Stimulated activated CD4-positive, alpha-beta T cell treated with anti-CD3 and anti-CD28 coated beads, Interleukin-15, amount 100 ng/mL, for 48 hours (primary cell): ENCODE measurements at regions not wholly inside any gene's neighbourhood (a gene's known extent, or its start where the extent isn't known, plus 50 kb on each side); places are given as distances from the start of the nearest gene placed in this dataset.
"Not testable (repeated sequence)": the region's sequence is repeated elsewhere in the genome, so short reads cannot be mapped to it uniquely, and the experiment has no call there.

Source experiments
- DNase-seq, 2 donors: peaks; one replicate each; pipeline ENCODE4 v3.0.0-alpha.2; 2020; ENCODE audit warnings: low read depth in 2 of 2

DNA sequence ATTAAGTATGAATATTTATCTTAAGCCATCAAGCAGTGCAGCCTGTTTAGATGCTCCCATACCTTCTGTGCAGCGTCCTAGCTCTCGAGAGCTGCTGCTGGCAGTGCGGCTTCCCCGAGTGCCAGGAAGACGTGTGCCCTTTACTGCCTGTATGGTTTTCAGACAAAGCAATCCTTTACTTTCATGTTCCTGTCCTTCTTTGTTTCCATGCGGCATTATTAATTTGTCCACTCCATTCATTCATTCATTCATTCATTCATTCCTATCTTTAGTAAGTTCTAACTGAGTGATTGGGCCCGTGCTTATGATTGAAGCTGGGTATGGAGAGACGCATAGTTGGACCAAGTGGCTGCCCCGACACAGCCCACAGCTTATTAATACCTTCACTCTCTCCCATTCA, 446.6 kb upstream of the HNRNPA3 start:
- DNase-seq, result no peak

DNA sequence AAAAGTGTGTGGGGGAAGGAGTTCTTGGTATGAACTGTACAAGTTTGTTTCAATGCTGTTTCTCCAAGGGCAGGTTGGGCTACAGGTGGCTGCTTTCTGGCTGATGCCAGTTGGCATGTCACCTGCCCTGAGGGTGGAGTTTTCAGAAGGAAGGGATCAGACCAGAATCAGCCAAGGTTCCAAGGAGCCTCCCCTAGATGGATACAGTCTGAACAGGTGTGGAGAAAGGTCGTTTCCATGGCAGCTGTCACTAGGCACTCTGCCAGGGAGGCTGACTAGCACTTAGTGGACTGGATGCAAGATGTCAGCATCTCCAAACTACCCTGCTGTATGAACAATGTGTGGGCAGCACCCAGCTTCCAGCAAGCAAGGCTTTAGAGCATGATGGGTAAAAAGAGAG, 444.4 kb upstream of the HNRNPA3 start:
- DNase-seq, result no peak

DNA sequence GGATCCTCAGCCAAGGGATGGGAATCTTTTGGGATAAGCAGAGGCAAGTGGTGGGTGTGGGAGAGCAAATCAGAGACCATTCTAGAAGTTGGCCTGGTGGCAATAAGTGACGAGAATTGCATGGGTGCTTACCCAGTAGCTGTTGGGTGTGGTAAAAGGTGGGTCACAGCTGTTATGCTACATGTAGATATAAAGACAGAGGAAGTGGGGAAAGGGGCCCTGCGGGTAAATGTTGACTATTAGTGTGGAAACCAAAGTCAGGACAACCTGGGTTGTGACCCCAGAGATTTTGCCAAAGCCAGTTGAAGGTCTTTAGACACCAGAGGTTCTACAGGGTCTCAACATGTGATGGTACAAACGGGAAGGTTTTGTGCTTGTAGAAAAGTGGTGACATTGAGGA, 443.6 kb upstream of the HNRNPA3 start:
- DNase-seq, result no peak

DNA sequence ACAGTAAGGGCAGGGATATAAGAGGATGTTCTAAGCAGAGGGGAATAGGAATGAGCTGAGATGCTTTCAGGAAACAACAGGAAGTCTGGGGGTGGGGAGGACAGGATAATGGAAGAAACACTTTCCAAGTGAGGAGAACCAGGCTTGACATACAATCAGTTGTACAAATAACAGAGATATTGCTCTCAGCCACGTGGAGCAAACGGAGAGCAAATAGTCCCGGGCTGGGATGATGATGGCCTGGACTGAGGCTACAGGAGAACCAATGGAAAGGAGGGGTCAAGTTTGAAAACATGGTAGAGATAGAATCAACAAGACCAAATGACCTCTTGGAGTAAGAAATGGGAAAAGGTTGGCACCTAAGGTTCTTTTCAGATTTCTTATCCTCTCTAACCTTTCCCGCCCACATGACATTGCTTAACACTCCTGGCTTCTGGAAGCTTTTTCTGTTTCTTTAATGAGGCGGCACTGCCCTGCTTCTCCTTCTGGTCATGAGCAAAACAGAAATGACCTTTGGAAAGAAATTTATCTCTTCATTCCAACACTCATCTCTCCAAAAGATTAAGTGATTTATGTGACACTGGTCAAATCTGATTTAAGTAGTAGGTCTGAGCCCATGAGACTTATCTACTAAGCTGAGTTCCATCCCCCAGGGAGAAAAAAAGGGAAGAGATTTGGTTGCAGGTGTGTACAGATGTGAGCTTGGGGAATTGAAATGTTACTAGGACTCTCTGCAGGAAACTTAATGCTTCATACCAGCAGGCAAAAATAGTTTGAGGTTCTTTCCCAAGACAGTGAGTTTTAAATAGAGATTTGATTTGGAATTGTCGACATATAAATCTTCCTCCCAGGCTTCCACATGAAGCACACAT, 442.9 kb upstream of the HNRNPA3 start:
- DNase-seq, result no peak

DNA sequence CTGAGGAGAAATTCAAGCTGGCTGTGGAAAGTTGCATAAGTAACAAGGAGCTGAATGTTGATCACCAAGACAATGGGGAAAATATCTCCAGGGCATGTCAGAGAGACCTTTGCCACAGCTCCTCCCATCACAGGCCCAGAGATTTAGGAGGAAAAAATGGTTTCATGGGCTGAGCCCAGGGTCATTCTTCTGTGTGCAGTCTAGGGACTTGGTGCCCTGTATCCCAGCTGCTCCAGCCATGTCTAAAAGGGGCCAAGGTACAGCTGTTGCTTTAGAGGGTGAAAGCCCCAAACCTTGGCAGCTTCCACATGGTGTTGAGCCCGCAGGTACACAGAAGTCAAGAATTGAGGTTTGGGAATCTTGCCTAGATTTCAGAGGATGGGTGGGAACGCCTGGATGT, 439.8 kb upstream of the HNRNPA3 start:
- DNase-seq, result no peak

DNA sequence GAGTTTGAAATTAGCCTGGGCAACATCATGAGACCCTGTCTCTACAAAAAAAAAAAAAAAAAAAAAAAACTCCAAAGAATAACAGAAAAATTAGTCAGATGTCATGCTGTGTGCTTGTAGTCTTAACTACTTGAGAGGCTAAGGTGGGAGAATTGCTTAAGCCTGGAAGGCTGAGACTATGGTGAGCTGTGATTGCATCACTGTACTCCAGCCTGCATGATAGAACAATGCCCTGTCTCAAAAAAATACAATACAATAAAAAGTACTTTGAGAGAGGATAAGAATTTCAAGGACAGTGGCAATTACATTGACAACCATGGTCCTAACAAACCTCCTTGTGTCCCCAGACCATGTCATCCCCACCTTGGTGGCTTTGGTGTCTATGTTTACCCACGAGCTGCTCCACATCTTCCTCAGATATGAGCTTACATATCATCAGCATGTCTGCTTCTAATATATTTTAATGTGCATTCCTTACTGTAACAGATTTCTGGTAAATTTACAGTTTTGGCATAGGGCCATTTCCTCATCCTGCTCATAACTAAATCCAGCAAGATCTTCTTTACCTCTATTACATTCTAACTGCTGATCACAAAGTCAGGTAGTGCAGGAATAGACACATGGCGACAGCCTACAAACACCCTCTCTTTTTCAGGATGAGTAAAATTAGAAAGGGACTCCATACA, 437.7 kb upstream of the HNRNPA3 start:
- no peak for DNase-seq

DNA sequence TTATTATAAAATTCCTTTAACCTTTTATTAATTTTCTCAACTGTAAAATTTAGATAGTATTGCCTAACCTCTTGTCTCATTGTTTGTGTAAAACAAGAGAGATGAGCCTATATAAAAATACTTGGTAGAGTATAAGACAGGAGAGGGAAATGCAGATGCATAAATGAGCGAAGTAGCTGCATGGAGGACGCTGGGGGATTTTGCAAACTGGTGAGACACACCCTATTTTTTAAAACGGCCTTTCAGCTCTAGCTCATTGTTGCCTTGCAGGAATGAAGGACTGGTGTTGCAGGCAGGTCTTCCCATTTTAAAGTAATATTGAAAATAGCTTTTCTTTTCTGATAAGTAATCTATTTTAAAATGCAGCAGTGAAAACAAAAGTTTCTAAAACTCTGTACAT, 435.3 kb upstream of the HNRNPA3 start:
- DNase-seq, result no peak

DNA sequence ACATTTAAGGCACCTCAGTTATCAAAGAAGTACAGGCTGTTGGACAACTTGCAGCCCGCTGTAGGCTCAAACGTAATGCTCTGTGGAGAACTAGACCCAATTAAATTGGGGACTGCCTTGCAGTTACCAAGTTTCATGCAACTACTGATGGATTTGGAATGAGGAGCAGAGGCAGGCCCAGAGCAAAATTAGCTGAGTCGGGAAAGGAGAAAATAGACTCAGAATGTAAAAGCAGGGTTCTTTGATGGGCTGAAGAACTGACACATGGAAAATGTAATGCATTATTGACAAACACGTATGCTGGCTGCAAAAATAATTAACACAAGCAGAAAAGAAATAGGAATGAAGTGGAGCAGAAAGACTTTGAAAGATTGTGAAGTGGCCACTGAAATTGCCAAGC, 432.7 kb upstream of the HNRNPA3 start:
- DNase-seq, result no peak

DNA sequence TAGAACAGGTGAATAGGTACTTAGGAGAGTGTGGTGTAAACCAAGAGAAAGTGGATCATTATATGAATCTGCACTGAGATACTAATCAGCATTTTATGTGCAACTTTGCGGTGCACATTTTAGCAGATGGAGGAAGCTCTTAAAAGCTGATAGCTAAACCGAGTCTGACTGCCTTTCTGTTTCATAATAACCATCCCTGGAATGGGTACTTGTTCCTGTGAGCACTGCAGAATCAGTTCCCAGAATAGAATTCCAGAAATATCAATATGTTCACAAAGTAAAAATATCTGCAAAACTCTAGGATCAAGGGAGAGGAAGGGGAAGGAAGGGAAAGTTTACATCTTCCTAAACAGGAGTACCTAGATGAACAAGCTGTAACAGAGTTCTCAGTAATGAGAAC, 432.2 kb upstream of the HNRNPA3 start:
- no peak for DNase-seq

DNA sequence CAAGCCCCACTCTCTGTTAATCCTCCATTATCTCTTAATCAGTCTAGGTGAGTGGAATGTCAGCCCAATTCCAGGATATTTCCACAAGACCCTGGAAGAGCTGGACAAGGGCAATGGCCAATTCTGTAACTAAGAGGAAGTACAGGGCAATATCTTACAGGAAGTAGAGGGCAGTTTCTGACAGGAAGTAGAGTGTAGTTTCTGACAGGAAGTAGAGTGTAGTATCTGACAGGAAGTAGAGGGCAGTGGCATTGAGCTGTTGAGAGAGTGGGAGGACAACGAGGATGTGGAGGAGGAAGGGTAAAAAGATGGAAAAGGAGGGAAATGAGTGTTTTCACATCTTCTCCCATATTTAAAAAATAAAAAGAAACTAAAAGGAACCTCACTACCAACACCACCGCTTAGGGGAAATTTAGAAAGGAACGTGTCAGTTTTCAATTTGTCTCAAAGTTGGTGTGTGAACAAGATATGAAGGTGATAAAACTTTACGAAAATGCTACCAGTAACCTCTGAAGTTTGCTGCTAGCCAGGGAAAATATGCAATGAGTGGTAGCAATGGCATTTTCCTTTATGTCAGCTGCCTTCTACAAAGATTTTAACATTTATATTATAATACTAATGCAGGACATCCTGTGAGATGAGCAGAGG, 430.9 kb upstream of the HNRNPA3 start:
- no peak for DNase-seq

DNA sequence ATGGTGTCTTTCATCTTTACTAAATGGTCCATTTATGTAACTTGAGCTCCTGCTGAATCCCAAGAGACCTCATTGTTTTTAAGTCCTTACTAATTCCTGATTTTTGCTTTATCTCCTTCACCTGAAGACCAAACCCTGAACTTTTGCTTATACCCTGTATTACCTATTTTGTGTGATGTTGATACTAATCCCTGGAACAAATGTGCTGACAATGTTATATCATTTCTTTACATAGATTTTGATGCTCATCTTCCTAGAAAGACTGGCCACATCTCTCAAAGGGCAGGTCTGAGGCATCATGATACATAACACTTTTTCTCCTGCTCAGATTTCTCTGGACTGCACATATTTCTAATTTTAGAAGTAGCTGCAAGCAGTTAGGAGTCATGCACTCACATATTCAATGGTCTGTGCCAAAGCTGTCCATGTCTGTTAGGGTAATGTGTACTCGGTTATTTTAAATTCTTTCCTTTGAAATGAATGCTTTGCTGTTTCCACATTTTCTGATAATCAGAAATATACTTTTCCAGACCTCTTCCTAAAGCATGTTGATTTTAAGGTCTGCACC, 427.9 kb upstream of the HNRNPA3 start:
- DNase-seq, result no peak

DNA sequence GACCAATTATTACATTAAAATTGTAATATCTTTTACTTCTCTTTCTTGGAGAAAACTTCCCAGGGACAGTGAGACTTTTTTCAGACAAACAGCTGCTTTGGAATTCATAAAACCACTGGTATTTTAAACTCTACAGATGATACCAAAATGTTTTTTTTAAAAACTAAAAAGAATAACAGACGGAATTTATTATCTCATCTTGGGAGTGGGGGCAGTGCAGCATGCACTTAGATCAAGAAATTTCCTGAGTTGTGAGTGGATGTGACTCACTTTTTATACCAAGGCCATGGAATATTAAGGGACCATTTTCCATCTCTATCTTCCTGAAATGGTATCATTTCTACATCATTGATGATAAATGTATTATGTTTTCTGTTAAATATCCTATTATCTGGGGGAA, 422.8 kb upstream of the HNRNPA3 start:
- DNase-seq, result no peak

DNA sequence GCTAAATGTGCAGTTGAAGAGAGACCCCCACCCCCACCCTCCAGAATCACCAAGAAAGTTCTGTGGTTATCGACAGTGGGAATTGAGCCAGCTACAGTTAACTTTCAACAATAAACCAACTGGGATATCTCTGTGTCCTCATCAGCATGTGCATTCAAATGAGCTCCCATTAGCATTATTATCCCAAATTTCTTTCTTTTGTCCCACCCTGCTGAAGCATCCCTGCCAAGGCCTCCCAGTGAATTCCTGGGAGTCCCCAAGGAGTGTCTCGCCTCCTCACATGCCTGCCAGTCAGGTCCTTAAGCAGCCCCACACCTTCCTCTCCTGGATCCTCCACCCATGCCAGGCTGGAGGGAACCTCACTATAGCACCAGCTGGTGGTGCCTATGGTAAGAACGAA, 422.1 kb upstream of the HNRNPA3 start:
- no peak for DNase-seq

DNA sequence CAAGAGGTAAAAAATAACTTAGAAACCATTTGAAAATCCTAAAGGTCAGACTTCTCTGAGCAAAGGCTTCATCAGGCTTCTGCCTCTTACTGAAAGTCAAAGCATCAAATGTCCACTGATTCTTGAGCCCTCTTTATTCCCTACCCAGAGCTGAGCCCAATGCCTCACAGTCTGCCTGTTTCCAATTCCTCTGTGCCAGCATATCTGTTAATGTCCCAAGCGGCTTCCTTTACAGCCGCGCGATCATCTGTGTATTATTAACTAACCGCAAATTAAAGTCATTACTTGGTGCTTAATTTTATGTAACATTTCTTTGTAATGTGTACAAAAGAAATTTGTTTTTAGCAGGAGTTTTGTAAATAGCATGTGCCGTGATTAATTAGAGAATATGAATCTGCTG, 418.8 kb upstream of the HNRNPA3 start:
- no peak for DNase-seq

DNA sequence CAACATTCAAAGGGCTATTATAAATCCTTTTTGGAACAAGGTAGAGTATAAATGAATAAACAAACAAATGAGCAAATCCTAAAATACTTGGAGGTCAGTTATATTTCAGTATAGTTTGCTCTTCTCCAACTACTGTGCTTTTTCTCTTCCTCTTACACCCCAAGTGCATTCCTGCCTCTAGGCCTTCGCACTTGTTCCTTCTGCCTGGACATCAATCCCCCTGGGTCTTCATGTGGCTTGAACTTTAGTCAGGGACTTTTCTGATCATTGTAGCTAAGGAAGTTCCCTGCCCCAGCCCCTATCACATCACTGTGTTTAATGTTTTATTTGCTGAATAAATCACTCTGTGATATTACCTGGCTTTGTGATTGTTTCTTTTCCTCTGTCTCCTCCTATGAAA, 418.2 kb upstream of the HNRNPA3 start:
- DNase-seq, result no peak

DNA sequence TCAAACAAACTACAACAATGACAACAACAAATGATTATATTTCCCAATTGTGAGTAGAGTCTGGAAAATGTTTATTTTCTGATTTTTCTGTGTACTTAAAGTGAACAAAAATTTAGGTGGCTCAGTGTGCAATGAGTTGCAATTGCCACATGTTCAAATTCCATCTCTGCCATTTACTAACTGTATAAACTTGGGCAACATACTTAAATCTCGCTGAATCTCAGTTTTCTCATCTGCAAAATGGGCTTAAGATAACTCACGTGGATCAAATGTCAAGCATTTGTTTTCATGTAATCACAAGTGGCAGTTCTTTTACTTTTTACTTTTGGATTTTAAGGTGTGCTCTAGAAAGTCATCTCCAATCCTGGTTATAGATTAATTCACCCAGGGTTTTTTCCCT, 416.8 kb upstream of the HNRNPA3 start:
- no peak for DNase-seq

DNA sequence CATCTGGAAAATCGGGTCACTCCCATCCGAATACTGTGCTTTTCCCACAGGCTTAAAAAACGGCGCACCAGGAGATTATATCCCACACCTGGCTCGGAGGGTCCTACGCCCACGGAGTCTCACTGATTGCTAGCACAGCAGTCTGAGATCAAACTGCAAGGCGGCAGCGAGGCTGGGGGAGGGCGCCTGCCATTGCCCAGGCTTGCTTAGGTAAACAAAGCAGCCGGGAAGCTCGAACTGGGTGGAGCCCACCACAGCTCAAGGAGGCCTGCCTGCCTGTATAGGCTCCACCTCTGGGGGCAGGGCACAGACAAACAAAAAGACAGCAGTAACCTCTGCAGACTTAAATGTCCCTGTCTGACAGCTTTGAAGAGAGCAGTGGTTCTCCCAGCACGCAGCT, 415.9 kb upstream of the HNRNPA3 start:
- not testable (repeated sequence) for DNase-seq

DNA sequence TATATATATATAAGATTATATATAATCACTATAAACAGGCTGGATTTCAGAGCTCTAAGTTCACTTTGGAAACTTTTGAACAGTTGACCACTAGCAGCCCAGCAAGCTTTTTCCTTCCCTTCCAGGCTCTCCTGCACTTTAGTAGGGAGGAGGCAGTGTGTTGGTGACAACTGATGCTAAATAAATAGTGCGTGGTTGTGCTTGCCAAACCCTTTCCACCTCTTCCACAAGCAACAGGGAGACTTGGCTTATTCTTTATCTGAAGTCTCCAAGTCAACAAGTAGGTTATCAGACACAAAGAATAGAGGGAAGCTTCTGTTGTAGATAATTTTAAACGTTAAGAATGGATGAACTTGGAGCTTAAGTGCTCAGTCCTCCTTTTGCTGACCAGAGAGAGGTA, 408.2 kb upstream of the HNRNPA3 start:
- no peak for DNase-seq

DNA sequence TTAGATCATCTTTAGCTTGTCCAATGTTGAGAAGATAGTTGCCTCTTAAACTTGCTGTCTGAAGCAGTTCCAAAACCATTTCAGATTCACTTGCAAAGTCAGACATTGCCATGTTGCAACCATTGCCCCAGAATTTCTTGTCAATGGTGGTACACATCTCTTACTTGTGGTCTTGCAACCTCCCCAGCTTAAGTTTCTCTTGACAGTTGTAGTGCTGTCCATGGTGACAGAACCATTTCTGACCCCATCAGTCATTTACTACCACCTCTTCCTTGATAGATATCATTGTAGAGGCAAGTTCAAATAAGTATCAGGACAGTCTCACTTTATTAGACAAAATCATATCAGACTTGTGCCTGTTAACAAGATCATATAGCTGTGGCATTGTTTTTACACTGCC, 407.2 kb upstream of the HNRNPA3 start:
- no peak for DNase-seq

DNA sequence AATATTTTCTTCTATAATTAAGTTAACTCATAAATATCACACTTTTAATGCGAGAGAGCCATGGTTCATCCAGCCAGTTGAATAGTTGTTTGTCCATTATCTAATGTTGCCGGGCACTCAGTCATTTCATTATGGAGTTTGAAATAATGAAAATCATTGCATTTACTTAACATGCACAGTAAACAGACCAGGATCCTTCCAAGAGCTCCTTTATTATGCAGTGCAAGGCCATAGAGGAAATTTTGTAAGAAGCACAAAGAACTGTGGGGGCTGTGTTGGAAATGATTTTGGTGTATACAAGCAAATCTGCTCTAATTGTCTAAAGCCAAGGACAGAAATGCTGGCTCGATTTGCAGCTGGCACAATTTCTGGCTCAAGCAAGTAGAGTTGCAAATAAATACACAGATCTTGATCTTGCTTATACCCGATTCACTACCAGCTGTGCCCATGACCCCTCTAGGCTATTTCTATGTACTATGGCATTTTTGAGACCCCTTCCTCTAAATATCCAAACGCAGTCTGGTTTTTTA, 400.3 kb upstream of the HNRNPA3 start:
- no peak for DNase-seq

DNA sequence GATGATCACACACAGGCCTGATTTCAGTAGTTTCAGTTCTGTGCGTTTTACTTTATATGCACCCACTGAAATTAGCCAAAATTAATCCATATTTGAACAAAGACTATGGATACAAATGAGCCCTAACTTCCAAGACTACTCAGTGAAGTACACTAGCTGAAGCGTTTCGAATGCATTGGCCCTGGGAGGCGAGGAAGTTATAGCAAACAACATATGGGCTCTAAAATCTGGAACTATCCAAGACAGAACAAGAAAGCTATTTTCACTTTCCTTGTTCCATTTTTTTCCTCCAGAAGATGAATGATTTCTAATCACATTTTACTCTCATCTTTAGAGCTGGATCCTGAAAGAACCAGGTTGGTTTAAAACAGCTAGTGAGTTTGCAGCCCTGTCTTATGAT, 399.4 kb upstream of the HNRNPA3 start:
- DNase-seq, result no peak

DNA sequence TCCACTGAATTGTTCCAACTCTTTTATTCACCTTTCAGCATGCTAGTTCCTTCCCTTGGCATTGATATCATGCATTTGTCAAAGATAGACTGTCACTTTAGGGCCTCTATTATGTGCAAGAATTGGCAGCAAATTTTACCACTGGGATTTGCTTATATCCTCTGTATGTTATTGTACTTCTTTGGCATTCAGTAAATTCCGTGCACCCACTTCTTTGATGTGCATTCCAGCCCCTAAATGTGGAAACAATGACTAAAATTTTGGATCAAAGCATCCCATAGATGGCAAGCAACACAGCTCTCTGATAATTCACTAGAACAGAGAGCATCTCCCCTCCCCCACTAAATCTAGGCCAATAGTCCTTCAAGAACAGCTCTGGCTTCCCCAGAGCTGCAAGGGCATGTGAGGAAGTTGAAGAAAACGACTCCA, 399.0 kb upstream of the HNRNPA3 start:
- no peak for DNase-seq
